Heart left ventricle (tissue), 16 donors: ENCODE measurements at regions not wholly inside any gene's neighbourhood (a gene's known extent, or its start where the extent isn't known, plus 50 kb on each side); places are given as distances from the start of the nearest gene placed in this dataset.

ENCODE experiments used
- ATAC-seq, 4 donors: fragments of 200-7000 bp; cut with Tn5 transposase; one replicate each; pipeline ENCODE4 v1.9.1; 2020 to 2022; ENCODE audit warnings: moderate library complexity in 4 of 4, mild to moderate bottlenecking in 3 of 4, moderate number of reproducible peaks in 1 of 4
- DNase-seq, 5 donors: peaks; one replicate each; pipeline ENCODE4 v3.0.0-alpha.2; 2020
- H3K27ac ChIP-seq, 12 donors: fragments of 200-600 bp; sonication (generic) in 4 of 12; one replicate each; pipeline versions ENCODE4 v1.5.0 to v1.8.0; 2016 to 2022; ENCODE audit warnings: mild to moderate bottlenecking in 2 of 12
- H3K27me3 ChIP-seq, 9 donors: fragments of 200-600 bp; sonication (generic) in 2 of 9; one replicate each; pipeline versions ENCODE4 v1.5.1 to v1.8.0; 2016 to 2022; ENCODE audit warnings: mild to moderate bottlenecking in 3 of 9
- H3K36me3 ChIP-seq, 9 donors: fragments of 200-600 bp; sonication (generic) in 2 of 9; one replicate each; pipeline versions ENCODE4 v1.5.0 to v1.8.0; 2018 to 2022; ENCODE audit warnings: mild to moderate bottlenecking in 2 of 9
- H3K4me1 ChIP-seq, 12 donors: fragments of 200-600 bp; sonication (generic) in 4 of 12; one replicate each; pipeline versions ENCODE4 v1.5.0 to v1.8.0; 2016 to 2022; ENCODE audit warnings: mild to moderate bottlenecking in 3 of 12
- H3K4me3 ChIP-seq, 12 donors: fragments of 200-600 bp; sonication (generic) in 4 of 12; one replicate each; pipeline versions ENCODE4 v1.5.0 to v1.8.0; 2017 to 2022; ENCODE audit warnings: mild to moderate bottlenecking in 9 of 12, moderate library complexity in 4 of 12
- H3K9me3 ChIP-seq, 12 donors: fragments of 200-600 bp; sonication (generic) in 4 of 12; one replicate each; pipeline versions ENCODE4 v1.5.0 to v1.8.0; 2016 to 2022; ENCODE audit warnings: mild to moderate bottlenecking in 1 of 12
- POLR2A ChIP-seq, 2 donors: fragments of 450-650 bp; IDR thresholded peaks; one replicate each; pipeline ENCODE4 v1.6.1; 2017; ENCODE audit warnings: antibody characterized with exemption in 2 of 2, mild to moderate bottlenecking in 2 of 2, moderate library complexity in 2 of 2
- WGBS, 4 donors: extraction: QIAGEN DNeasy Blood & Tissue Kit in 2 of 4; methylation state at CpG; one replicate each; pipeline versions ENCODE4 v1.1.5 to v1.1.7; 2013 to 2018; 5-methylcytosine and 5-hydroxymethylcytosine counted together
- intact Hi-C, 10 donors: fragments of 100-400 bp; cut with DNase I; formaldehyde crosslinking; loops; one replicate each; pipeline versions ENCODE4 v1.11.1 to v1.14.2; 2022
- TF ChIP-seq, protein P1 (sequence below), 12 donors: fragments of 200-600 bp; sonication (generic) in 4 of 12; IDR thresholded peaks; one replicate each; pipeline versions ENCODE4 v1.5.0 to v1.8.0; 2018 to 2022; ENCODE audit warnings: antibody characterized with exemption in 12 of 12, mild to moderate bottlenecking in 5 of 12
- donor health status: ischemic (EF 13 %, LVEDD 7.1; RV severe dilation, severe dysfunction).
- donor health status: healthy with polysubstance abuse.
- donor health status: DM: no; HTN: yes; CAD: no.
- donor health status: DM: no; HTN: no; CAD: no.
- donor health status: ischemic (EF 25% LVEDD 6.9; RV normal size, moderate dysfunction).
- donor health status: ischemic (EF 25% LVEDD 5.7; RV mildly dilated, moderate dysfunction).
- donor health status: healthy.
- donor health status: DM: yes; HTN: yes; CAD: no.
- donor health status: ischemic (EF 35%, LVEDD 5.7; RV mildly dilated, moderate dysfunction).
- donor health status: nonischemic (EF 11% LVEDD 7.7; RV severe dilation, severe dysfunction).
- donor health status: DM: yes; HTN: yes; CAD: no.
- donor health status: PGD.
- donor health status: ischemic (EF 29% LVEDD 5.4; RV normal size, mild dysfunction).
- donor health status: nonischemic (EF 23%, LVEDD 6.1; RV moderate dilation, normal function).

DNA sequence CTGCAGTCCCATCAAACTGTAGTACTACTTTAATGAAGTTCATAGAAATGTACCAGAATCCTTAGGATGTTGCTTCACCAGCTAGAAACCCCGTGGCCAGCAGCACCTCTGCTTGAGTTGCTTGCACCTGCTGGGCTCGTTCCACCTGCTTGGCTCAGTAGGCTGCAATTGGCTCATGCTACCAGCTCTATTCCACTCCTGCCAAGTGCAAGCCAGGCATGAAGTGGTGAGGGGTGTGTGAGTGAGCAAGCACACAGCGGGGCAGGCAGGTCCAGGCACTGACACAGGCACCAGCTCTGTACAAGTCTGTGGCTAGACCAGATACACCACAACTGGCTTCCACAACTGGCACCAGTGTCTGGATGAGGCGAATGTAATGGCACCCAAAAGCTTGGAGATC is 209.9 kb downstream of the AMY1C start:
- 68 to 78% (median 74%) methylated on average over 4 of the region's 4 CpGs for WGBS, 4 donors
- TF ChIP-seq POLR2A (IDR thresholded peaks at IDR 0.05): no peak
- TF ChIP-seq, protein P1, sequence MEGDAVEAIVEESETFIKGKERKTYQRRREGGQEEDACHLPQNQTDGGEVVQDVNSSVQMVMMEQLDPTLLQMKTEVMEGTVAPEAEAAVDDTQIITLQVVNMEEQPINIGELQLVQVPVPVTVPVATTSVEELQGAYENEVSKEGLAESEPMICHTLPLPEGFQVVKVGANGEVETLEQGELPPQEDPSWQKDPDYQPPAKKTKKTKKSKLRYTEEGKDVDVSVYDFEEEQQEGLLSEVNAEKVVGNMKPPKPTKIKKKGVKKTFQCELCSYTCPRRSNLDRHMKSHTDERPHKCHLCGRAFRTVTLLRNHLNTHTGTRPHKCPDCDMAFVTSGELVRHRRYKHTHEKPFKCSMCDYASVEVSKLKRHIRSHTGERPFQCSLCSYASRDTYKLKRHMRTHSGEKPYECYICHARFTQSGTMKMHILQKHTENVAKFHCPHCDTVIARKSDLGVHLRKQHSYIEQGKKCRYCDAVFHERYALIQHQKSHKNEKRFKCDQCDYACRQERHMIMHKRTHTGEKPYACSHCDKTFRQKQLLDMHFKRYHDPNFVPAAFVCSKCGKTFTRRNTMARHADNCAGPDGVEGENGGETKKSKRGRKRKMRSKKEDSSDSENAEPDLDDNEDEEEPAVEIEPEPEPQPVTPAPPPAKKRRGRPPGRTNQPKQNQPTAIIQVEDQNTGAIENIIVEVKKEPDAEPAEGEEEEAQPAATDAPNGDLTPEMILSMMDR (IDR thresholded peaks at IDR 0.05): no peak
- H3K9me3 ChIP-seq: peaks cover 0 to 25% (median 10%) of the 10 kb centered on the region in 12 donors
- DNase-seq: peak in 1 of 5 donors; percentile 25
- ATAC-seq: no peak
- no peak overlapping the region for H3K27ac ChIP-seq
- no peaks in the 10 kb centered on the region for H3K27me3 ChIP-seq
- no peaks in the 10 kb centered on the region for H3K36me3 ChIP-seq
- intact Hi-C loops: no loop called here
- no peaks in the 10 kb centered on the region for H3K4me1 ChIP-seq
- no peak overlapping the region for H3K4me3 ChIP-seq

- no peak for ATAC-seq
- TF ChIP-seq, protein P1 (IDR thresholded peaks at IDR 0.05): no peak
- TF ChIP-seq POLR2A (IDR thresholded peaks at IDR 0.05): no peak
- H3K4me3 ChIP-seq: no peak overlapping the region
- intact Hi-C loops: no loop called here
- peaks cover 0 to 25% (median 10%) of the 10 kb centered on the region in 12 donors for H3K9me3 ChIP-seq
- no peak for DNase-seq
- WGBS, 4 donors: 71 to 79% (median 74%) methylated on average over 3 of the region's 3 CpGs
- no peaks in the 10 kb centered on the region for H3K36me3 ChIP-seq
- H3K27me3 ChIP-seq: no peaks in the 10 kb centered on the region
- no peaks in the 10 kb centered on the region for H3K4me1 ChIP-seq
- H3K27ac ChIP-seq: no peak overlapping the region
These were observed 210.3 kb downstream of the AMY1C start for GRCh38 chr1:103960045-103960444.

- ATAC-seq: no peak
These were observed 211.0 kb downstream of the AMY1C start for GRCh38 chr1:103960710-103961109.

GRCh38 chr1:103986792-103987191 is 237.1 kb downstream of the AMY1C start:
- DNase-seq: no peak
- whole genome bisulfite sequencing, 4 donors: 81 to 91% (median 85%) methylated on average over 3 of the region's 3 CpGs

More at GRCh38 chr1:103960710-103961109, 211.0 kb downstream of the AMY1C start:
- Histone ChIP-seq H3K4me3 (no peak overlapping the region), H3K4me1 (no peaks in the 10 kb centered on the region), H3K36me3 (no peaks in the 10 kb centered on the region), H3K27ac (no peak overlapping the region), H3K9me3 (peaks cover 0 to 25% (median 10%) of the 10 kb centered on the region in 12 donors), H3K27me3 (no peaks in the 10 kb centered on the region)
- 64 to 82% (median 78%) methylated on average over 5 to 6 of the region's 6 CpGs for WGBS, 4 donors
- intact Hi-C loops: no loop called here
- no peak for DNase-seq
- TF ChIP-seq, protein P1 (IDR thresholded peaks at IDR 0.05): no peak
- no peak for TF ChIP-seq POLR2A (IDR thresholded peaks at IDR 0.05)

More at GRCh38 chr1:103986792-103987191, 237.1 kb downstream of the AMY1C start:
- H3K4me3 ChIP-seq: no peak overlapping the region
- no peaks in the 10 kb centered on the region for H3K36me3 ChIP-seq
- TF ChIP-seq POLR2A (IDR thresholded peaks at IDR 0.05): no peak
- TF ChIP-seq, protein P1 (IDR thresholded peaks at IDR 0.05): no peak
- intact Hi-C loops: no loop called here
- H3K9me3 ChIP-seq: peaks cover 0 to 3% (median 0%) of the 10 kb centered on the region in 12 donors
- no peak for ATAC-seq
- no peak overlapping the region for H3K27ac ChIP-seq
- no peaks in the 10 kb centered on the region for H3K4me1 ChIP-seq
- H3K27me3 ChIP-seq: no peaks in the 10 kb centered on the region
